Suppressor macrophage (primary cell): ENCODE measurements at regions not wholly inside any gene's neighbourhood (a gene's known extent, or its start where the extent isn't known, plus 50 kb on each side); places are given as distances from the start of the nearest gene placed in this dataset.

Source experiments
- DNase-seq, 4 experiments: peaks; one replicate each; pipeline ENCODE4 v3.0.0-alpha.2; 2020 to 2022

- no peak for DNase-seq
Measured at GRCh38 chr9:90433398-90433941, 209.2 kb downstream of the DIRAS2 start.

- no peak for DNase-seq
Measured at GRCh38 chr9:90441814-90442213, 200.8 kb downstream of the DIRAS2 start.

- no peak for DNase-seq
Measured at GRCh38 chr9:90442723-90443122, 199.9 kb downstream of the DIRAS2 start.

- DNase-seq: no peak
Measured at GRCh38 chr9:90444609-90445204, 197.9 kb downstream of the DIRAS2 start.

- no peak for DNase-seq
Measured at GRCh38 chr9:90445391-90445790, 197.2 kb downstream of the DIRAS2 start.

GRCh38 chr9:90446200-90446948 lies 196.2 kb downstream of the DIRAS2 start:
- no peak for DNase-seq

GRCh38 chr9:90447773-90448172 lies 194.9 kb downstream of the DIRAS2 start:
- no peak for DNase-seq

GRCh38 chr9:90449213-90449925 lies 193.3 kb downstream of the DIRAS2 start:
- no peak for DNase-seq

- no peak for DNase-seq
Measured at GRCh38 chr9:90451804-90452203, 190.8 kb downstream of the DIRAS2 start.

GRCh38 chr9:90455316-90455715 lies 187.3 kb downstream of the DIRAS2 start:
- no peak for DNase-seq

GRCh38 chr9:90457386-90458190 lies 185.0 kb downstream of the DIRAS2 start:
- no peak for DNase-seq

- DNase-seq: peak in 2 of 4 experiments; percentile 2 to 10
Measured at GRCh38 chr9:90458485-90458884, 184.1 kb downstream of the DIRAS2 start.

- no peak for DNase-seq
Measured at GRCh38 chr9:90459321-90459720, 183.3 kb downstream of the DIRAS2 start.

GRCh38 chr9:90460220-90460619 lies 182.4 kb downstream of the DIRAS2 start:
- DNase-seq: no peak

- no peak for DNase-seq
Measured at GRCh38 chr9:90464978-90465377, 177.6 kb downstream of the DIRAS2 start.

GRCh38 chr9:90466441-90466840 lies 176.2 kb downstream of the DIRAS2 start:
- no peak for DNase-seq

- DNase-seq: no peak
Measured at GRCh38 chr9:90469435-90469834, 173.2 kb downstream of the DIRAS2 start.

GRCh38 chr9:90469865-90470387 lies 172.7 kb downstream of the DIRAS2 start:
- no peak for DNase-seq

- DNase-seq: no peak
Measured at GRCh38 chr9:90476058-90476457, 166.6 kb downstream of the DIRAS2 start.

- no peak for DNase-seq
Measured at GRCh38 chr9:90477535-90477934, 165.1 kb downstream of the DIRAS2 start.

GRCh38 chr9:90478821-90479220 lies 163.8 kb downstream of the DIRAS2 start:
- DNase-seq: no peak

GRCh38 chr9:90485028-90485427 lies 157.6 kb downstream of the DIRAS2 start:
- no peak for DNase-seq
